ENCODE measurements at regions not wholly inside any gene's neighbourhood (a gene's known extent, or its start where the extent isn't known, plus 50 kb on each side); places are given as distances from the start of the nearest gene placed in this dataset.

GRCh38 chr4:125365731-125366130, 51.0 kb downstream of the FAT4 start:
- no peaks in the 10 kb centered on the region for H3K36me3 ChIP-seq
- H3K4me3 ChIP-seq: no peak overlapping the region
- WGBS: 93% methylated on average over 11 of the region's 11 CpGs
- TF ChIP-seq EP300 (IDR thresholded peaks at IDR 0.05) (no peak), CTCF (IDR thresholded peaks at IDR 0.05) (no peak), POLR2A (IDR thresholded peaks at IDR 0.05) (no peak), POLR2AphosphoS5 (IDR thresholded peaks at IDR 0.05) (no peak)
- no peaks in the 10 kb centered on the region for H3K4me1 ChIP-seq
- H3K27ac ChIP-seq: no peak overlapping the region
- H3K9me3 ChIP-seq: no peaks in the 10 kb centered on the region
- no peaks in the 10 kb centered on the region for H3K27me3 ChIP-seq
- DNase-seq (ENCODE audit: low spot score in 2 of 2): no peak

GRCh38 chr4:125368146-125368545, 53.4 kb downstream of the FAT4 start:
- Histone ChIP-seq H3K36me3 (no peaks in the 10 kb centered on the region), H3K27me3 (no peaks in the 10 kb centered on the region), H3K9me3 (no peaks in the 10 kb centered on the region), H3K4me1 (no peaks in the 10 kb centered on the region), H3K4me3 (peak overlapping the region; percentile 32), H3K27ac (no peak overlapping the region)
- no peak for DNase-seq (ENCODE audit: low spot score in 2 of 2)
- TF ChIP-seq CTCF (IDR thresholded peaks at IDR 0.05) (no peak), EP300 (IDR thresholded peaks at IDR 0.05) (no peak), POLR2A (IDR thresholded peaks at IDR 0.05) (no peak), POLR2AphosphoS5 (IDR thresholded peaks at IDR 0.05) (no peak)

- TF ChIP-seq EP300 (IDR thresholded peaks at IDR 0.05) (no peak), CTCF (IDR thresholded peaks at IDR 0.05) (no peak), POLR2AphosphoS5 (IDR thresholded peaks at IDR 0.05) (no peak), POLR2A (IDR thresholded peaks at IDR 0.05) (no peak)
- H3K9me3 ChIP-seq: no peaks in the 10 kb centered on the region
- no peak for DNase-seq (ENCODE audit: low spot score in 2 of 2)
- no peaks in the 10 kb centered on the region for H3K27me3 ChIP-seq
- peak overlapping the region; percentile 32 for H3K4me3 ChIP-seq
- H3K36me3 ChIP-seq: no peaks in the 10 kb centered on the region
- no peak overlapping the region for H3K27ac ChIP-seq
- WGBS: 14% methylated on average over 3 of the region's 3 CpGs
- no peaks in the 10 kb centered on the region for H3K4me1 ChIP-seq
These were observed 53.9 kb downstream of the FAT4 start for GRCh38 chr4:125368671-125369081.

- TF ChIP-seq POLR2A (IDR thresholded peaks at IDR 0.05) (no peak), POLR2AphosphoS5 (IDR thresholded peaks at IDR 0.05) (no peak), EP300 (IDR thresholded peaks at IDR 0.05) (no peak), CTCF (IDR thresholded peaks at IDR 0.05) (no peak)
- Histone ChIP-seq H3K9me3 (no peaks in the 10 kb centered on the region), H3K36me3 (no peaks in the 10 kb centered on the region), H3K27me3 (no peaks in the 10 kb centered on the region), H3K4me3 (peak overlapping the region; percentile 32), H3K27ac (no peak overlapping the region), H3K4me1 (no peaks in the 10 kb centered on the region)
- 96% methylated on average over 2 of the region's 2 CpGs for WGBS
- no peak for DNase-seq (ENCODE audit: low spot score in 2 of 2)
These were observed 54.3 kb downstream of the FAT4 start for GRCh38 chr4:125369098-125369497.

GRCh38 chr4:125370478-125370877, 55.7 kb downstream of the FAT4 start:
- no peak overlapping the region for H3K4me3 ChIP-seq
- H3K9me3 ChIP-seq: no peaks in the 10 kb centered on the region
- no peaks in the 10 kb centered on the region for H3K36me3 ChIP-seq
- 91% methylated on average over 2 of the region's 2 CpGs for WGBS
- H3K27ac ChIP-seq: no peak overlapping the region
- DNase-seq (ENCODE audit: low spot score in 2 of 2): no peak
- TF ChIP-seq CTCF (IDR thresholded peaks at IDR 0.05): no peak
- no peak for TF ChIP-seq POLR2AphosphoS5 (IDR thresholded peaks at IDR 0.05)
- no peak for TF ChIP-seq POLR2A (IDR thresholded peaks at IDR 0.05)
- no peak for TF ChIP-seq EP300 (IDR thresholded peaks at IDR 0.05)
- H3K27me3 ChIP-seq: no peaks in the 10 kb centered on the region
- H3K4me1 ChIP-seq: no peaks in the 10 kb centered on the region

Data from suprapubic skin (tissue), 4 donors.